HEK293 (cell line): ENCODE measurements at regions not wholly inside any gene's neighbourhood (a gene's known extent, or its start where the extent isn't known, plus 50 kb on each side); places are given as distances from the start of the nearest gene placed in this dataset.

ENCODE experiments used
- CTCF ChIA-PET: fragments of 350-600 bp; formaldehyde crosslinking; extraction: SDS; loops from one replicate; lab custom pipeline; 2021; ENCODE audit warnings: antibody characterized with exemption; lab: Yijun Ruan, JAX
- POLR2A ChIA-PET: fragments of 300-600 bp; formaldehyde crosslinking; extraction: SDS; loops from one replicate; lab custom pipeline; 2020; ENCODE audit warnings: antibody characterized with exemption, inconsistent platforms; lab: Yijun Ruan, JAX
- H3K27ac ChIP-seq: fragments of 200-500 bp; sonication (Bioruptor generic); 2 replicates; pipeline ENCODE4 v1.5.1; 2014; ENCODE audit warnings: low read depth, low read length, control low read depth, inconsistent platforms; ENCODE audit errors: extremely low read depth
- H3K36me3 ChIP-seq, 2 experiments: fragments of 200-500 bp in 1 of 2; sonication (Bioruptor generic) in 1 of 2; 1 replicate in 1 of 2; 2 replicates in 1 of 2; pipeline ENCODE4 v1.5.1; 2014 to 2017; ENCODE audit warnings: inconsistent platforms in 2 of 2, low read length in 2 of 2; ENCODE audit not compliant: control insufficient read depth in 2 of 2, insufficient read depth in 1 of 2
- H3K4me1 ChIP-seq: fragments of 200-500 bp; sonication (Bioruptor generic); 2 replicates; pipeline ENCODE4 v1.5.1; 2014; ENCODE audit warnings: mild to moderate bottlenecking, low read length, inconsistent platforms; ENCODE audit not compliant: control insufficient read depth, insufficient read depth
- H3K4me3 ChIP-seq: 2 replicates; pipeline ENCODE4 v1.5.1; 2011; ENCODE audit warnings: low read depth, mild to moderate bottlenecking, control low read depth, low read length, moderate library complexity
- H3K9me3 ChIP-seq: fragments of 200-500 bp; sonication (Bioruptor generic); 2 replicates; pipeline ENCODE4 v1.5.1; 2014; ENCODE audit warnings: low read depth, low read length, inconsistent platforms; ENCODE audit not compliant: control insufficient read depth, insufficient read depth
- BCL11A ChIP-seq: fragments of 450-650 bp; formaldehyde crosslinking; IDR thresholded peaks from 2 replicates; pipeline ENCODE4 v1.5.1; 2016; ENCODE audit warnings: low read depth, missing biosample characterization, missing genetic modification characterization
- GLIS1 ChIP-seq: fragments of 450-650 bp; formaldehyde crosslinking; IDR thresholded peaks from 2 replicates; pipeline ENCODE4 v1.5.1; 2016; ENCODE audit warnings: missing biosample characterization, missing genetic modification characterization
- KLF10 ChIP-seq: fragments of 450-650 bp; IDR thresholded peaks from 2 replicates; pipeline ENCODE4 v1.5.1; 2018; ENCODE audit warnings: missing biosample characterization, mild to moderate bottlenecking, missing genetic modification characterization
- KLF8 ChIP-seq: fragments of 450-650 bp; formaldehyde crosslinking; IDR thresholded peaks from 2 replicates; pipeline ENCODE4 v1.5.1; 2016; ENCODE audit warnings: missing biosample characterization, missing genetic modification characterization
- MYNN ChIP-seq: fragments of 450-650 bp; formaldehyde crosslinking; IDR thresholded peaks from 2 replicates; pipeline ENCODE4 v1.5.1; 2016; ENCODE audit warnings: missing biosample characterization, missing genetic modification characterization, borderline replicate concordance
- WT1 ChIP-seq: fragments of 450-650 bp; formaldehyde crosslinking; IDR thresholded peaks from 2 replicates; pipeline ENCODE4 v1.5.1; 2016; ENCODE audit warnings: missing biosample characterization, missing genetic modification characterization
- YY1 ChIP-seq: fragments of 450-650 bp; formaldehyde crosslinking; IDR thresholded peaks from 2 replicates; pipeline ENCODE4 v1.5.1; 2018; ENCODE audit warnings: missing biosample characterization, missing genetic modification characterization
- ZEB2 ChIP-seq: fragments of 450-650 bp; formaldehyde crosslinking; IDR thresholded peaks from 2 replicates; pipeline ENCODE4 v1.5.1; 2016; ENCODE audit warnings: missing biosample characterization, missing genetic modification characterization
- ZNF138 ChIP-seq: fragments of 450-650 bp; formaldehyde crosslinking; IDR thresholded peaks from 2 replicates; pipeline ENCODE4 v1.5.1; 2016; ENCODE audit warnings: missing biosample characterization, missing genetic modification characterization, borderline replicate concordance
- ZNF214 ChIP-seq: fragments of 450-650 bp; formaldehyde crosslinking; IDR thresholded peaks from 2 replicates; pipeline ENCODE4 v1.5.1; 2017; ENCODE audit warnings: missing biosample characterization, mild to moderate bottlenecking, missing genetic modification characterization, borderline replicate concordance
- ZNF302 ChIP-seq: fragments of 450-650 bp; formaldehyde crosslinking; IDR thresholded peaks from 2 replicates; pipeline ENCODE4 v1.5.1; 2016; ENCODE audit warnings: missing biosample characterization, missing genetic modification characterization, low read depth
- ZNF324 ChIP-seq: fragments of 450-650 bp; formaldehyde crosslinking; IDR thresholded peaks from 2 replicates; pipeline ENCODE4 v1.5.1; 2016; ENCODE audit warnings: missing biosample characterization, missing genetic modification characterization
- ZNF501 ChIP-seq: fragments of 450-650 bp; formaldehyde crosslinking; IDR thresholded peaks from 2 replicates; pipeline ENCODE4 v1.5.1; 2016; ENCODE audit warnings: missing biosample characterization, missing genetic modification characterization
- ZNF561 ChIP-seq: fragments of 450-650 bp; IDR thresholded peaks from 2 replicates; pipeline ENCODE4 v1.5.1; 2018; ENCODE audit warnings: missing biosample characterization, missing genetic modification characterization, borderline replicate concordance
- ZNF707 ChIP-seq: fragments of 450-650 bp; formaldehyde crosslinking; IDR thresholded peaks from 2 replicates; pipeline ENCODE4 v1.5.1; 2016; ENCODE audit warnings: missing biosample characterization, missing genetic modification characterization
- ZNF777 ChIP-seq: fragments of 450-650 bp; formaldehyde crosslinking; IDR thresholded peaks from 2 replicates; pipeline ENCODE4 v1.5.1; 2017; ENCODE audit warnings: missing biosample characterization, missing genetic modification characterization, borderline replicate concordance
- ZNF837 ChIP-seq: fragments of 450-650 bp; formaldehyde crosslinking; IDR thresholded peaks from 2 replicates; pipeline ENCODE4 v1.5.1; 2016; ENCODE audit warnings: missing biosample characterization, missing genetic modification characterization
- ZSCAN23 ChIP-seq: fragments of 450-650 bp; formaldehyde crosslinking; IDR thresholded peaks from 2 replicates; pipeline ENCODE4 v1.5.1; 2016; ENCODE audit warnings: missing biosample characterization, missing genetic modification characterization
- TF ChIP-seq, protein P1 (sequence below): fragments of 450-650 bp; formaldehyde crosslinking; IDR thresholded peaks from 2 replicates; pipeline ENCODE4 v1.5.1; 2017; ENCODE audit warnings: missing biosample characterization, missing genetic modification characterization
- TF ChIP-seq, protein P2 (sequence below): fragments of 450-650 bp; formaldehyde crosslinking; IDR thresholded peaks from 2 replicates; pipeline ENCODE4 v1.5.1; 2016; ENCODE audit warnings: missing biosample characterization, missing genetic modification characterization, borderline replicate concordance
- TF ChIP-seq, protein P3 (sequence below): fragments of 450-650 bp; formaldehyde crosslinking; IDR thresholded peaks from 2 replicates; pipeline ENCODE4 v1.5.1; 2016; ENCODE audit warnings: missing biosample characterization, missing genetic modification characterization, borderline replicate concordance

DNA sequence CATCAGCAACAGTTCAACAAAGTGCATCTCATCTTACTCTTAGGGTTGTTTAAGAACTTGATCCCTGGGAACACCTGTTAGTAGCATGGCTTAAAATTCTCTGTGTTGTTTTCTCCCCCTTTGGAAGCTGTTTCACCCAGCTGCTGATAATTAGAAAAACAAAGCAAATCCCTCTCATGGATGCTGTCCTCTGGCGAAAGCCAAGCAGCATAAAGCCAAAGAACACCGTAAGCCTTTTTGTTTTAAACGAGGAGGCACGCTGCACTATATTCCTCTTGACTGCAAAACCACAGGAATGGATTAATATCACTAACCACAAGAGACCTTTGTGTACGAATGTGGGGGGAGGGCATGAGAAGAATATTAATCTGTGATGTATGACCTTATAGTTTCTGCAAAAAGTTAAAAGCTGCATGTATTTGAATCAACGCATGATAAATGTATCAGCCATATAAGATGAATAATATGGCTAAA lies 923.2 kb downstream of the LTN1 start:
- ChIA-PET CTCF (interaction anchor here (0.7 kb wide), 1 partner anchor 270 kb away, joined by 4 read pairs; no protein-coding TSS in a partner anchor), POLR2A (no interaction called here)
- no peak overlapping the region for H3K27ac ChIP-seq
- no peaks in the 10 kb centered on the region for H3K4me1 ChIP-seq
- TF ChIP-seq KLF8 (tag by site-specific recombination), result no peak
- TF ChIP-seq ZNF561, result no peak
- TF ChIP-seq, protein P1, sequence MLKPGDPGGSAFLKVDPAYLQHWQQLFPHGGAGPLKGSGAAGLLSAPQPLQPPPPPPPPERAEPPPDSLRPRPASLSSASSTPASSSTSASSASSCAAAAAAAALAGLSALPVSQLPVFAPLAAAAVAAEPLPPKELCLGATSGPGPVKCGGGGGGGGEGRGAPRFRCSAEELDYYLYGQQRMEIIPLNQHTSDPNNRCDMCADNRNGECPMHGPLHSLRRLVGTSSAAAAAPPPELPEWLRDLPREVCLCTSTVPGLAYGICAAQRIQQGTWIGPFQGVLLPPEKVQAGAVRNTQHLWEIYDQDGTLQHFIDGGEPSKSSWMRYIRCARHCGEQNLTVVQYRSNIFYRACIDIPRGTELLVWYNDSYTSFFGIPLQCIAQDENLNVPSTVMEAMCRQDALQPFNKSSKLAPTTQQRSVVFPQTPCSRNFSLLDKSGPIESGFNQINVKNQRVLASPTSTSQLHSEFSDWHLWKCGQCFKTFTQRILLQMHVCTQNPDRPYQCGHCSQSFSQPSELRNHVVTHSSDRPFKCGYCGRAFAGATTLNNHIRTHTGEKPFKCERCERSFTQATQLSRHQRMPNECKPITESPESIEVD (tag by site-specific recombination), result no peak
- TF ChIP-seq ZSCAN23 (tag by site-specific recombination), result no peak
- TF ChIP-seq ZNF214 (tag by site-specific recombination), result no peak
- no peak for TF ChIP-seq ZNF138 (tag by site-specific recombination)
- no peak for TF ChIP-seq ZNF324
- no peak for TF ChIP-seq ZNF302 (tag by site-specific recombination)
- no peaks in the 10 kb centered on the region for H3K36me3 ChIP-seq
- no peak overlapping the region for H3K4me3 ChIP-seq
- no peaks in the 10 kb centered on the region; the same call in 1 of the 2 replicates for H3K9me3 ChIP-seq

DNA sequence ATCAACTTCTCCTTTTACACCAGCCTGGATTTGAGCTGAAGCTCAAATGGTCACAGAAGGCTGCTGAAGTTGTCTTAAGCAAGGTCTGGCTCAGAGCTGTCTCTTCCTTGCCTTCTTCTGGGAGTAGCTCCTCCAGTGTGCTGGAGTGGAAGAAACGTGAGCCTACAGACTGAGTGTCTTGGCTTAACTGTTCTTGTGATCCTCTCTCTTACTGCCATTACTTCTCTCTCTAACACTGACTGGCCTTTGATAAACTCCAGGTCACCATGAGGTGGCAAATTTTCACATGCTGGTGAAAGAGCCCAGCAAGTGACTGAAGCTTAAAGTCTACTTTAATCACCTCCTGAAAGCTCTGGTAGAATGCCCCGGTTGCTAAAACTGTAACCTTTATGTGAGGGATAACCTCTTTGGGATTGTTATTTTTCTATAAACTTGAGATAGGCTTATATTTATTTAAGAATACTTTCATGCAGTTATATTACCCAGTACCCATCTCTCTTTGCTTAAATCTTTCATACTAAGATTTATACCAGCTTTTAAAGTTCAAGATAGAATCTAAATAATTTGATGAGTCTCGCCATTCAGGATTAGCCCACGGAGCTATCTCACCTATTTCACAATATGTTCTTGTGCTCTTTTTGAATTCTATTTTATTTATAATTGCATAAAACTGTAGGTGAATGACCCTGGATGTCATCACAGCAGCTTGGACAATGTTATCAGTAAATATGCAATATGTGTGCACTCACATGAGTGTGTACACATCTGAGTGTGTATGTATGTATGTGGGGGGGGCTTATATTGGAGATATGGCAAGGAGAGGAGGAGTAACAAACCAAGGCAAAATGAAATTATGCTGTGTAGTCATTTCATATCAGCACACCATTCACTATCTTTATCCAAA lies 924.0 kb downstream of the LTN1 start:
- ChIA-PET POLR2A (no interaction called here), CTCF (interaction anchor here (1.0 kb wide), 2 partner anchors 268 to 677 kb away, joined by 3 read pairs; no protein-coding TSS in a partner anchor)
- TF ChIP-seq ZEB2 (tag by site-specific recombination), result no peak
- TF ChIP-seq GLIS1 (tag by site-specific recombination), result no peak
- TF ChIP-seq WT1 (tag by site-specific recombination), result no peak
- TF ChIP-seq ZNF837 (tag by site-specific recombination), result no peak
- TF ChIP-seq KLF10 (tag by site-specific recombination), result no peak
- TF ChIP-seq BCL11A (tag by site-specific recombination), result no peak
- TF ChIP-seq ZNF777, result no peak
- TF ChIP-seq, protein P2, sequence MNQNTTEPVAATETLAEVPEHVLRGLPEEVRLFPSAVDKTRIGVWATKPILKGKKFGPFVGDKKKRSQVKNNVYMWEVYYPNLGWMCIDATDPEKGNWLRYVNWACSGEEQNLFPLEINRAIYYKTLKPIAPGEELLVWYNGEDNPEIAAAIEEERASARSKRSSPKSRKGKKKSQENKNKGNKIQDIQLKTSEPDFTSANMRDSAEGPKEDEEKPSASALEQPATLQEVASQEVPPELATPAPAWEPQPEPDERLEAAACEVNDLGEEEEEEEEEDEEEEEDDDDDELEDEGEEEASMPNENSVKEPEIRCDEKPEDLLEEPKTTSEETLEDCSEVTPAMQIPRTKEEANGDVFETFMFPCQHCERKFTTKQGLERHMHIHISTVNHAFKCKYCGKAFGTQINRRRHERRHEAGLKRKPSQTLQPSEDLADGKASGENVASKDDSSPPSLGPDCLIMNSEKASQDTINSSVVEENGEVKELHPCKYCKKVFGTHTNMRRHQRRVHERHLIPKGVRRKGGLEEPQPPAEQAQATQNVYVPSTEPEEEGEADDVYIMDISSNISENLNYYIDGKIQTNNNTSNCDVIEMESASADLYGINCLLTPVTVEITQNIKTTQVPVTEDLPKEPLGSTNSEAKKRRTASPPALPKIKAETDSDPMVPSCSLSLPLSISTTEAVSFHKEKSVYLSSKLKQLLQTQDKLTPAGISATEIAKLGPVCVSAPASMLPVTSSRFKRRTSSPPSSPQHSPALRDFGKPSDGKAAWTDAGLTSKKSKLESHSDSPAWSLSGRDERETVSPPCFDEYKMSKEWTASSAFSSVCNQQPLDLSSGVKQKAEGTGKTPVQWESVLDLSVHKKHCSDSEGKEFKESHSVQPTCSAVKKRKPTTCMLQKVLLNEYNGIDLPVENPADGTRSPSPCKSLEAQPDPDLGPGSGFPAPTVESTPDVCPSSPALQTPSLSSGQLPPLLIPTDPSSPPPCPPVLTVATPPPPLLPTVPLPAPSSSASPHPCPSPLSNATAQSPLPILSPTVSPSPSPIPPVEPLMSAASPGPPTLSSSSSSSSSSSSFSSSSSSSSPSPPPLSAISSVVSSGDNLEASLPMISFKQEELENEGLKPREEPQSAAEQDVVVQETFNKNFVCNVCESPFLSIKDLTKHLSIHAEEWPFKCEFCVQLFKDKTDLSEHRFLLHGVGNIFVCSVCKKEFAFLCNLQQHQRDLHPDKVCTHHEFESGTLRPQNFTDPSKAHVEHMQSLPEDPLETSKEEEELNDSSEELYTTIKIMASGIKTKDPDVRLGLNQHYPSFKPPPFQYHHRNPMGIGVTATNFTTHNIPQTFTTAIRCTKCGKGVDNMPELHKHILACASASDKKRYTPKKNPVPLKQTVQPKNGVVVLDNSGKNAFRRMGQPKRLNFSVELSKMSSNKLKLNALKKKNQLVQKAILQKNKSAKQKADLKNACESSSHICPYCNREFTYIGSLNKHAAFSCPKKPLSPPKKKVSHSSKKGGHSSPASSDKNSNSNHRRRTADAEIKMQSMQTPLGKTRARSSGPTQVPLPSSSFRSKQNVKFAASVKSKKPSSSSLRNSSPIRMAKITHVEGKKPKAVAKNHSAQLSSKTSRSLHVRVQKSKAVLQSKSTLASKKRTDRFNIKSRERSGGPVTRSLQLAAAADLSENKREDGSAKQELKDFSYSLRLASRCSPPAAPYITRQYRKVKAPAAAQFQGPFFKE (tag by site-specific recombination), result no peak
- TF ChIP-seq YY1 (tag by site-specific recombination), result no peak
- TF ChIP-seq MYNN, result no peak
- TF ChIP-seq, protein P3, sequence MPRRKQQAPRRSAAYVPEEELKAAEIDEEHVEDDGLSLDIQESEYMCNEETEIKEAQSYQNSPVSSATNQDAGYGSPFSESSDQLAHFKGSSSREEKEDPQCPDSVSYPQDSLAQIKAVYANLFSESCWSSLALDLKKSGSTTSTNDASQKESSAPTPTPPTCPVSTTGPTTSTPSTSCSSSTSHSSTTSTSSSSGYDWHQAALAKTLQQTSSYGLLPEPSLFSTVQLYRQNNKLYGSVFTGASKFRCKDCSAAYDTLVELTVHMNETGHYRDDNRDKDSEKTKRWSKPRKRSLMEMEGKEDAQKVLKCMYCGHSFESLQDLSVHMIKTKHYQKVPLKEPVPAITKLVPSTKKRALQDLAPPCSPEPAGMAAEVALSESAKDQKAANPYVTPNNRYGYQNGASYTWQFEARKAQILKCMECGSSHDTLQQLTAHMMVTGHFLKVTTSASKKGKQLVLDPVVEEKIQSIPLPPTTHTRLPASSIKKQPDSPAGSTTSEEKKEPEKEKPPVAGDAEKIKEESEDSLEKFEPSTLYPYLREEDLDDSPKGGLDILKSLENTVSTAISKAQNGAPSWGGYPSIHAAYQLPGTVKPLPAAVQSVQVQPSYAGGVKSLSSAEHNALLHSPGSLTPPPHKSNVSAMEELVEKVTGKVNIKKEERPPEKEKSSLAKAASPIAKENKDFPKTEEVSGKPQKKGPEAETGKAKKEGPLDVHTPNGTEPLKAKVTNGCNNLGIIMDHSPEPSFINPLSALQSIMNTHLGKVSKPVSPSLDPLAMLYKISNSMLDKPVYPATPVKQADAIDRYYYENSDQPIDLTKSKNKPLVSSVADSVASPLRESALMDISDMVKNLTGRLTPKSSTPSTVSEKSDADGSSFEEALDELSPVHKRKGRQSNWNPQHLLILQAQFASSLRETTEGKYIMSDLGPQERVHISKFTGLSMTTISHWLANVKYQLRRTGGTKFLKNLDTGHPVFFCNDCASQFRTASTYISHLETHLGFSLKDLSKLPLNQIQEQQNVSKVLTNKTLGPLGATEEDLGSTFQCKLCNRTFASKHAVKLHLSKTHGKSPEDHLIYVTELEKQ (tag by site-specific recombination), result no peak
- no peak for TF ChIP-seq ZNF501 (tag by site-specific recombination)
- no peak for TF ChIP-seq ZNF707 (tag by site-specific recombination)
- Histone ChIP-seq H3K9me3 (no peaks in the 10 kb centered on the region; the same call in 1 of the 2 replicates), H3K4me1 (no peaks in the 10 kb centered on the region), H3K27ac (no peak overlapping the region), H3K36me3 (no peaks in the 10 kb centered on the region), H3K4me3 (no peak overlapping the region)
